ENCODE measurements at regions not wholly inside any gene's neighbourhood (a gene's known extent, or its start where the extent isn't known, plus 50 kb on each side); places are given as distances from the start of the nearest gene placed in this dataset.

DNA sequence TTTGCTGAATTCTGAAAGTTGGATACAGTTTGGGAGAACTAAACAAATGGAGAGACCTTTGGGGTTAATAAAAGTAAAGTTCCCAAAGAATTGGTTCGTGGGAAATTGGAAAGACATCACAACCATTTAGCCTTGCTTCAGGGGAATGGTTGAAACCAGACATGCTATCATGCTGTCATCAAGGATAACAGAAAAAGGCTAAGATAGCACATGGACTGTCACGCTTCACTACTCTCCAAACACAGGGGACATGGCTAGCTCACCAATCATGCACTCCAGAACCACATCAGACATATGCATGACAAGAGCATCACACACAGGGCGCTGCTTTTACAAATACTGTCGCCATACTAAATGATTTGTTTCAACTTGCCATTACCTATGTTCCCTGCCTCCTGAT is 671.7 kb upstream of the ROBO1 start:
- intact Hi-C loops (cut with DNase I) = no loop called here
- Histone ChIP-seq H3K36me3 (no peaks in the 10 kb centered on the region), H3K4me1 (no peaks in the 10 kb centered on the region), H3K9me3 (no peaks in the 10 kb centered on the region), H3K4me3 (no peak overlapping the region), H3K27me3 (no peaks in the 10 kb centered on the region), H3K27ac (no peak overlapping the region)
- TF ChIP-seq, protein P1, sequence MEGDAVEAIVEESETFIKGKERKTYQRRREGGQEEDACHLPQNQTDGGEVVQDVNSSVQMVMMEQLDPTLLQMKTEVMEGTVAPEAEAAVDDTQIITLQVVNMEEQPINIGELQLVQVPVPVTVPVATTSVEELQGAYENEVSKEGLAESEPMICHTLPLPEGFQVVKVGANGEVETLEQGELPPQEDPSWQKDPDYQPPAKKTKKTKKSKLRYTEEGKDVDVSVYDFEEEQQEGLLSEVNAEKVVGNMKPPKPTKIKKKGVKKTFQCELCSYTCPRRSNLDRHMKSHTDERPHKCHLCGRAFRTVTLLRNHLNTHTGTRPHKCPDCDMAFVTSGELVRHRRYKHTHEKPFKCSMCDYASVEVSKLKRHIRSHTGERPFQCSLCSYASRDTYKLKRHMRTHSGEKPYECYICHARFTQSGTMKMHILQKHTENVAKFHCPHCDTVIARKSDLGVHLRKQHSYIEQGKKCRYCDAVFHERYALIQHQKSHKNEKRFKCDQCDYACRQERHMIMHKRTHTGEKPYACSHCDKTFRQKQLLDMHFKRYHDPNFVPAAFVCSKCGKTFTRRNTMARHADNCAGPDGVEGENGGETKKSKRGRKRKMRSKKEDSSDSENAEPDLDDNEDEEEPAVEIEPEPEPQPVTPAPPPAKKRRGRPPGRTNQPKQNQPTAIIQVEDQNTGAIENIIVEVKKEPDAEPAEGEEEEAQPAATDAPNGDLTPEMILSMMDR (IDR thresholded peaks at IDR 0.05) = no peak
- DNase-seq (no peak), ATAC-seq (no peak)

DNA sequence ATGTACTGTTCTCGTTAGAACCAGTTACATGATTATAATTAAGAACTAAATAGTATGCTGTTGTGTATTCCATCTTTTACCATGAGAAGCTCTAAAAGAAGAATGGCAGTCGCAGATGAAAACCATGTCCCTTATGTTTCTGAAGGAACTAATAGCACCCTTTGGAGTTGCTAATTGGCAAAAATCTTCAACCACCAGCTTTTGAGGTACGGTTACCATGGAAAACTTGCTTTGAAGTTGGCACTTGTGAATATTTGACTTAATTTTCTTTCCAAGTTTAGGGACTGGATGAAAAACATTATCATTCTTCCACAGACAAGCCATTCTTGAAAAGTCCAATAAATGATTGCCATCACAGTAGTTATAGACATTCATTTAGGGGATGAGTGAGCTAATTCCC is 666.6 kb upstream of the ROBO1 start:
- TF ChIP-seq, protein P1 (IDR thresholded peaks at IDR 0.05) = no peak
- Histone ChIP-seq H3K4me1 (no peaks in the 10 kb centered on the region), H3K9me3 (peaks cover 0 to 5% of the 10 kb centered on the region in 2 donors), H3K27ac (no peak overlapping the region), H3K36me3 (no peaks in the 10 kb centered on the region), H3K4me3 (no peak overlapping the region), H3K27me3 (no peaks in the 10 kb centered on the region)
- intact Hi-C loops (cut with DNase I) = no loop called here
- no peak for DNase-seq
- ATAC-seq = no peak

- intact Hi-C loops (cut with DNase I) = no loop called here
- TF ChIP-seq, protein P1 (IDR thresholded peaks at IDR 0.05) = no peak
Measured at GRCh38 chr3:80424951-80425350, 657.2 kb upstream of the ROBO1 start.

DNA sequence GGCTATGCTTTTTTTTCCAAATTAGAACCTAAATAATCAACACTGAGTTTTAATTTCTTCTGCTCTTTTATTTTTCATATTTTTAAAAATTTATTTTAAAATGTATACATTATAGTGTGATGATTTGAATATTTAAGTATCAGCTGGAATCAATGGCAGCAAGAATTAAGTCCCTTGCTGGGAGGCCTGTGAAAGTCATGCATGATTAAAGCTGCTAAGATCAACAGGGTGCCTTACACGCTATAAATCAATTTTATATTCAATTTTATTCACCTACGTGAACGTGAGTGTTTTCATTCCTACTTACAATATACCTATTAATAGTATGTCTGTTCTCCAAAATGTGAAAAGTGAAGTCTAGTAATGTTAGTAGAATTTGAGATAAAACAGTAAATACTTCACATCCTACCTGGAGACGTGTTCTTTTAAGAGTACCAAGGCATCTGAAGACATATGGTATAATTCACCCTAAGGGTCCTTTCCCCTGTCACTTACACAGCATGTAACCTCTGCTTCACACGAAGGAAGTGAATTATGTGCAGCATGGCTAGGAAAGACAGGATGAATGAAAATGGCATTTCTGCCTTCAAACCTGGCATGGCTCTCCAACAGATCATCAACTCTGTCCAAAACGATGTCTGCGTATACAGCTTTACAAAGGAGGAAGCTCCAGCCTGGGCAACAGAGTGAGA is 640.4 kb upstream of the ROBO1 start:
- Histone ChIP-seq H3K4me3 (no peak overlapping the region), H3K4me1 (no peaks in the 10 kb centered on the region), H3K27me3 (no peaks in the 10 kb centered on the region), H3K9me3 (no peaks in the 10 kb centered on the region), H3K27ac (no peak overlapping the region), H3K36me3 (no peaks in the 10 kb centered on the region)
- intact Hi-C loops (cut with DNase I) = no loop called here
- DNase-seq (no peak), ATAC-seq (no peak)
- TF ChIP-seq, protein P1 (IDR thresholded peaks at IDR 0.05) = no peak

More at GRCh38 chr3:80424951-80425350, 657.2 kb upstream of the ROBO1 start:
- ATAC-seq (no peak), DNase-seq (no peak)
- Histone ChIP-seq H3K4me3 (no peak overlapping the region), H3K27me3 (no peaks in the 10 kb centered on the region), H3K27ac (no peak overlapping the region), H3K36me3 (no peaks in the 10 kb centered on the region), H3K9me3 (peaks cover 0 to 7% of the 10 kb centered on the region in 2 donors), H3K4me1 (no peaks in the 10 kb centered on the region)

DNA sequence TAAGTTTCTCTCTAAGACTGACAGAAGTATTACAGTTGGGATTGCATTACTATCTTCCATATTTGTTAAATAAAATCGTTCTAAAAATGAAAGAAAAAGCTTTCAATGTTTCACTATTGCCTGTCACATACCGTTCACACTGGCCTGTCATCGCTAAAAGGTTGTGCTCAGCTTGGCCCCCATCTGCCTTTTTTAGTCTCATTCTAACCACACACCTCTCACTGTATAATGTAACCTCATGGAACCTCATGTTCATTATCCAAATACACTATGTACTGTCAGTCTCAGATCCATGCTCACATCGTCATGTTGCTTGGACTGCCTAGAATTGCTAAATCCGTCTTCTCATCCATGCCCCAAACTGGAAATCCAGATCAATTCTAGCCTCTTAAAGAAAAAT is 637.8 kb upstream of the ROBO1 start:
- intact Hi-C loops (cut with DNase I) = no loop called here
- no peaks in the 10 kb centered on the region for H3K27me3 ChIP-seq
- no peak for ATAC-seq
- no peaks in the 10 kb centered on the region for H3K9me3 ChIP-seq
- DNase-seq = no peak
- H3K4me1 ChIP-seq = no peaks in the 10 kb centered on the region
- TF ChIP-seq, protein P1 (IDR thresholded peaks at IDR 0.05) = no peak
- H3K36me3 ChIP-seq = no peaks in the 10 kb centered on the region
- no peak overlapping the region for H3K27ac ChIP-seq
- no peak overlapping the region for H3K4me3 ChIP-seq
